ENCODE measurements at regions not wholly inside any gene's neighbourhood (a gene's known extent, or its start where the extent isn't known, plus 50 kb on each side); places are given as distances from the start of the nearest gene placed in this dataset.

DNA sequence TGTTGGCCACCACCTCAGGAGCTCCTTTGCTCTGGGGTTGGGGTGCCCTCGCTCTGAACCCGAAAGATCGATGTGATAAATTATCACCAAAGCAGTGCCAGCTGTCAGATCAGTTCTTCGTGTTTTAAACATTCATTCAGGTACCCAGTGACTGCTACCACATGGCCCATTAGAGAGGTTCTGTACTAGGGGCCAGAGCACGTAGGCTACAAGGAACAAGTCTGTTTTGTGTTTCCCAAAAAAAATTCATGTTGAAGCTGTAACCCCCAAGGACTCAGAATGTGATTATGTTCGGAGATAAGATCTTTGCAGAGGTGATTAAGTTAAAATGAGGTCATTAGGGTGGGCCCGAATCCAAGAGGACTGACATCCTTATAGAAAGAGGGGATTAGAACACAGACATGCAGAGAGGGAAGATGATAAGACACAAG, 526.9 kb downstream of the NPHP4 start:
- TF ChIP-seq POLR2A (IDR thresholded peaks at IDR 0.05) (no peak), CTCF (IDR thresholded peaks at IDR 0.05) (no peak)

Data from heart left ventricle (tissue), 13 donors.